ENCODE measurements at regions not wholly inside any gene's neighbourhood (a gene's known extent, or its start where the extent isn't known, plus 50 kb on each side); places are given as distances from the start of the nearest gene placed in this dataset.

GRCh38 chr10:28924717-28925116 lies 247.4 kb downstream of the BAMBI start:
- H3K27ac ChIP-seq, result no peak overlapping the region
- H3K27me3 ChIP-seq (ENCODE audit: insufficient read depth, low read depth), result no peaks in the 10 kb centered on the region
- H3K4me1 ChIP-seq (ENCODE audit: low read depth, poor library complexity, severe bottlenecking), result no peaks in the 10 kb centered on the region
- no peak overlapping the region for H3K4me2 ChIP-seq
- no peaks in the 10 kb centered on the region for H3K79me2 ChIP-seq (ENCODE audit: insufficient read depth, low read depth)
- TF ChIP-seq CTCF (conservative IDR thresholded peaks at IDR 0.05; ENCODE audit: low read depth, low read length), result no peak
- no peaks in the 10 kb centered on the region for H3K36me3 ChIP-seq (ENCODE audit: insufficient read depth)
- no peak overlapping the region for H3K9ac ChIP-seq
- no peak overlapping the region for H2AFZ ChIP-seq (ENCODE audit: low read depth)
- H4K20me1 ChIP-seq (ENCODE audit: insufficient read depth), result no peaks in the 10 kb centered on the region
- no peak overlapping the region for H3K4me3 ChIP-seq (IDR thresholded peaks at IDR 0.05; ENCODE audit: insufficient read depth, low read depth, low read length)

- H3K36me3 ChIP-seq (ENCODE audit: insufficient read depth), result no peaks in the 10 kb centered on the region
- H3K4me3 ChIP-seq (IDR thresholded peaks at IDR 0.05; ENCODE audit: insufficient read depth, low read depth, low read length), result no peak overlapping the region
- no peak overlapping the region for H3K9ac ChIP-seq
- no peak overlapping the region for H3K4me2 ChIP-seq
- no peak overlapping the region for H3K27ac ChIP-seq
- no peaks in the 10 kb centered on the region for H3K79me2 ChIP-seq (ENCODE audit: insufficient read depth, low read depth)
- no peaks in the 10 kb centered on the region for H3K27me3 ChIP-seq (ENCODE audit: insufficient read depth, low read depth)
- no peaks in the 10 kb centered on the region for H3K4me1 ChIP-seq (ENCODE audit: low read depth, poor library complexity, severe bottlenecking)
- TF ChIP-seq CTCF (conservative IDR thresholded peaks at IDR 0.05; ENCODE audit: low read depth, low read length), result no peak
- H4K20me1 ChIP-seq (ENCODE audit: insufficient read depth), result no peaks in the 10 kb centered on the region
- no peak overlapping the region for H2AFZ ChIP-seq (ENCODE audit: low read depth)
Measured at GRCh38 chr10:28925121-28925663, 247.9 kb downstream of the BAMBI start.

- no peaks in the 10 kb centered on the region for H4K20me1 ChIP-seq (ENCODE audit: insufficient read depth)
- no peak overlapping the region for H2AFZ ChIP-seq (ENCODE audit: low read depth)
- H3K27me3 ChIP-seq (ENCODE audit: insufficient read depth, low read depth), result no peaks in the 10 kb centered on the region
- H3K4me2 ChIP-seq, result no peak overlapping the region
- H3K36me3 ChIP-seq (ENCODE audit: insufficient read depth), result no peaks in the 10 kb centered on the region
- H3K4me1 ChIP-seq (ENCODE audit: low read depth, poor library complexity, severe bottlenecking), result no peaks in the 10 kb centered on the region
- TF ChIP-seq CTCF (conservative IDR thresholded peaks at IDR 0.05; ENCODE audit: low read depth, low read length), result no peak
- no peak overlapping the region for H3K9ac ChIP-seq
- no peaks in the 10 kb centered on the region for H3K79me2 ChIP-seq (ENCODE audit: insufficient read depth, low read depth)
- no peak overlapping the region for H3K4me3 ChIP-seq (IDR thresholded peaks at IDR 0.05; ENCODE audit: insufficient read depth, low read depth, low read length)
- H3K27ac ChIP-seq, result no peak overlapping the region
Measured at GRCh38 chr10:28926932-28927331, 249.6 kb downstream of the BAMBI start.

- Histone ChIP-seq H4K20me1 (ENCODE audit: insufficient read depth) (no peaks in the 10 kb centered on the region), H3K4me3 (IDR thresholded peaks at IDR 0.05; ENCODE audit: insufficient read depth, low read depth, low read length) (no peak overlapping the region), H3K4me1 (ENCODE audit: low read depth, poor library complexity, severe bottlenecking) (no peaks in the 10 kb centered on the region), H3K27ac (no peak overlapping the region), H3K9ac (no peak overlapping the region), H2AFZ (ENCODE audit: low read depth) (no peak overlapping the region), H3K4me2 (no peak overlapping the region), H3K27me3 (ENCODE audit: insufficient read depth, low read depth) (no peaks in the 10 kb centered on the region), H3K79me2 (ENCODE audit: insufficient read depth, low read depth) (no peaks in the 10 kb centered on the region), H3K36me3 (ENCODE audit: insufficient read depth) (no peaks in the 10 kb centered on the region)
- no peak for TF ChIP-seq CTCF (conservative IDR thresholded peaks at IDR 0.05; ENCODE audit: low read depth, low read length)
Measured at GRCh38 chr10:28928484-28928883, 251.2 kb downstream of the BAMBI start.

All from KMS-11 (cell line).